ENCODE measurements at regions not wholly inside any gene's neighbourhood (a gene's known extent, or its start where the extent isn't known, plus 50 kb on each side); places are given as distances from the start of the nearest gene placed in this dataset.

DNA sequence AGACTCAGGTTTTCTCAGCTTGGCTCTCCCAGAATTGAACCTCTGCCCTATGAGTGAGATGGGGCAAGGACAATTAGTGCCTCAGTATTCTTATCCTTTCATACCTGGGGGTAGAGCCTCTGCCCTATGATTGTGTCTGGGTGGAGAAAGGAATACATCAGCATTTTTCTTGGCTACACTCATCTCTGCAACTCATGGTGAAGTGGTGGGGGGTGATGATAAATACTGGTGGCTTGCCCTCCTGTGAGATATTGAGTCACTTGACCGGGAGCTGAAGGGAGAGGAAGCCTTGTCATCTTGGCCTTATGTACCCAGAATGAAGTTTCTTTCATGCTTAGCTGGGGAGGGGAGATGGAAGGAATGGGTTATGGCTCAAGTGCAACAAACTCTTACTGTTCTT lies 71.3 kb upstream of the ENOX2 start:
- peak; percentile 27 for DNase-seq (ENCODE audit: low read depth)

DNA sequence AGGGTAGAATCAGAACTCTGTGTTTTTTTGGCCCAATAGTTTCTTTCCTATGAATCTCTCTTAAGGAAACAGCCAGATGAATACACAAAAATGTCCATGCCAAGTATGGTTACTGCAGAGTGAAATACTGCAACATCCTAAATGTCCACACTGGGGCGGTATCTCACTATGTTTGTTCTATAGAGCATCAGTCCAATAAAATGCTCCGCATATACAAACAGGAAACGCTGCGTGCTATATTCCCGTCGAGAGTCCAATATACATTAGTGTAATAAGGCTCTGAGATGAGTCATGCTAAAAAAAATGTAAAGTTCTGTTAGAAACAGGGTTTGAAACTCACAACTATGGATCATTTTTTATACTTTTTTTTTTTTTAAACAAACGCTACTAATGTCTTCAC lies 72.9 kb upstream of the ENOX2 start:
- DNase-seq (ENCODE audit: low read depth), result peak; percentile 6

DNA sequence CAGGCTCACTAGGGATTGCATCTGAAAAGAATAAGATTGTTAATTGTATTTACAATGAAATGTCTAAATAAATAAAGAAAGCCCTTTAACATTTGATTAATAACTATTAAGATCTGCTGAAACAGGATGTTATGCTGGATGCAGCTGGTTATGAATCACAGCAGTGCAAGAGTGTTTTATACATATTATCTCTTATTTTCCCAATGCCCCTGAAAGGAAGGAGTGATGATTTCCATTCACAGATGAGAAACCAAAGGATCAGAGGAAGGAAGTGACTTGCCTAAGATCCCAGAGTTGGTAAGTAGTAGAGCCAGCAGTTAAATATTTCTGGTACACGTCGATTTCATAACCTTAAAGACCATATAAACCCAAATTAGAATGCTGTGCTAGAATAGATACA lies 76.3 kb upstream of the ARHGAP36 start:
- DNase-seq (ENCODE audit: low read depth), result no peak

DNA sequence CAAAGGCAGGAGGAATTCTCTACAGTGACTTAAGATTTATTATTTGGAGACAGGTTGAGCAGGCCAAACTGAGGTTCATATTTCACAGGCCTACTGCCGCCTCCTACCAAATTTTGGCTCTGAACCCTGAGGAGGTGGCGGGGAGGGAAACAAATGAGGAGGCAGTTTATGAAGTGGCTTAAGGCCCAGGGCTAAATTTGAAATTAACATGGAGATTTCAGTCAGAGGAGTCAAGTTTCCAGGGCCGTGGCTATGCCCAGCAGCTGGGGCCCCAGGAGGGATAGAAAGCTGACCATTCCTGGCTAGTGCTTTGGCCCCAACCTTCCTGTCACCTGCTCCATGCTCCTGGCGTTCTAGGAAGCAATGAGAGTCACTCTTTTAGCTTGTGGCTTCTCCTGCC lies 73.4 kb upstream of the ARHGAP36 start:
- DNase-seq (ENCODE audit: low read depth), result no peak

DNA sequence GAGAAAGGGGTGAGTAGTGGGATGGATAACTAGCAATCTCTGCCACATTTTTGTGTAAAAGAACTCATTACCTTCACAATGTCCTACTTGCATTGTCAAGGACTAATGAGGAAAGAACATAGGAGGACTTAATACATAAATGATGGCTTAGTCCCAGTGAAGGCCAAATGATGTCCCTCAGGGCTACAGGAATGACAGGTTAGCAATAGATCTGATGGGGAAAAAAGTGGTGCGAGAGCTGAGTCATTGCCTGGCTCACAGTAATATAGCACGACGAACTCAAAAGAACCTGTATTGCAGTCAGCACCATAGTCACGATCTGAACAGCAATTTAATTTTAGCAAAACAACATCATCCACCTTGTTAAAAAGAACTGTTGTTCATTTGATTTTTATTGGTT lies 70.9 kb upstream of the ARHGAP36 start:
- no peak for DNase-seq (ENCODE audit: low read depth)

DNA sequence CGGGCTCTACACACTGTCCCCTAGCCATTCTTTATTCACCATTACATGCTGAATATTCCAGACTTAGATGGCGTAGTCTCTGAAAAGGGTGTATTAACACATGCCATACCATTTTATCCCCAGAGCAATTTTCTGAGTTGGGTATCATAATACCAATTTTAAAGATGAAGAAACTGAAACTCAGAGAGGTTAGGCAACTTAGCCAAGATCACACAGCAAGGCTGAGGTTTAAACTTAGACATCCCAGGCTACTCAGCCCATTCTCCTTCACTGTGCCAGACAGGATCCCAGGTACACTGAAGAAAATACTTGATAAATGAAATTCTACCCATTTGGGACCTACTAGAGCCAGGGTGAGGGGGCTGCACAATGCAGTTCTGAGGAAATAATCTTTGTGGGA lies 67.4 kb upstream of the ARHGAP36 start:
- DNase-seq (ENCODE audit: low read depth), result no peak

DNA sequence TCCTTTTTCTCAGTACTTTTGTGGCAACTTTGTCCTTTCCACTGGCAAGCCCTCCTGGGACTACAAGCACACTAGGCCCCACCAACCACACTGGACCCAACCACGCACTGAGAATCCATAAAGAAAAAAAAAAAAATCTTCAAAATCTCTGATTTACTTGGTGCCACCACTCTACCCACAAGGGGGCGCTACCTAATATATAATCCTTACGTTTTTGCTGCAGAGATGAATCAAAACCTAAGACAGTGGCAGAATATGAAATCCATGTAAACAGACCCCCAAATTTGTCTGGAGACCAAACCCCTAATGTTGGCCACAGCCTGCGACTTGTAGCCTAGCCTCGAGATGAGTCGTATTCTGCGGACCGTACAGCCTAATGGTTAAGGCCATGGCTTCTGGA lies 63.5 kb upstream of the ARHGAP36 start:
- DNase-seq (ENCODE audit: low read depth), result no peak

DNA sequence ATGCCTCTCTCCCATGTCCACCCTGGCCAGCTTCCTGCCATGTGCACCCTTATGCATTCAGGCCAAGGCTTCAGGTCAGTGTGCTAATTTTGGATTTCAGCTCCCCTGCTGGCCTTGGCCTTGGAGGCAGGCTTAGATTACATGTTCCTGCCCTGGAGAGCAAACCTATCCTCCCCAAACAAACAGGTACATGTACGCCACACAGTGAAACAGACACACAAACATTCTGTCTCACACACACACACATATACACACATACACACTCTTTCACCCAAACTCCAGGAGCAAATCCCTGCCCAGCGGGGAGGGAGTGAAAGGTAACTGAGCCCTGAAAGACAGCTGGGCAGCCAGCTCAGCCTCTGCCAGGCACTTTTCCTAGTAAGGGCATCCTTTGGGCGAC lies 62.7 kb upstream of the ARHGAP36 start:
- no peak for DNase-seq (ENCODE audit: low read depth)

DNA sequence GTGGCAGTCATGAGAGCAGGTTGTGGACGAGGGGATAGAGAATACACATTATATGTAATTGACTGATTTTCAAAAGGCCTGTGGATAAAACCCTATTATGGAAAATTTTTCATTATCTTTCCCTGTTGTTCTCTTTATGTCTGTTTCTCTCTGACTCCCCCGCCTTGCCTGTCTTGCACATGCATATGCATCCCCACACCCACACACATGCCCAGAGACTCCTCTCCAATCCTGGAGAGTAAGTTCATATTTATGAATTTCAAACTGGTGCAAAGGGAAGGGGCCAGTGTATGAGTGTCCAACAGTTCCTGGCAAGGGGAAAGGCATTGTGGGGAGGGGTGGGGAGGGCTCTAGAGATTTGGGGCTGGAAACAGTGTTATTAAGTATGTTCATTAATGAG lies 60.8 kb upstream of the ARHGAP36 start:
- no peak for DNase-seq (ENCODE audit: low read depth)

DNA sequence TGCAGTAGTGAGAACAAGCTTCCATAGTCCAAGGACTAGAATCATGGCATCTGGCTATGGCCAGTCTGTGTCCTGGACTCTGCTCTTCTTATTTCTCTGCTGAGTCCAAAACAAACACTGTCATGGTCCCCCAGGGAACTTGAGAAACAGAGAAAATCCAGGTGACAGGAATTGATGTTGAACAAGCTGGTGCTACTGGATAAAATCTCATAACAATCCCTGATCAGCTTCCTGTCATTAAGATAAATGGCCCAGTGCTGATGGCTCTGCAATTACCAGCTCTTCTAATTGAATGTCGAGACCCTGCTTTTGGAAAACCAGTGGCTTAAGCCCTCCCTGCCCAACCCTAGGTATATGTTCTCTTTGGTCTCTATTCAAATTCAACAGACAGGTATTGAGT lies 58.8 kb upstream of the ARHGAP36 start:
- DNase-seq (ENCODE audit: low read depth), result no peak
